WI38 (cell line): ENCODE measurements at regions not wholly inside any gene's neighbourhood (a gene's known extent, or its start where the extent isn't known, plus 50 kb on each side); places are given as distances from the start of the nearest gene placed in this dataset.

Experiments
- H3K4me3 ChIP-seq: 2 replicates; pipeline ENCODE4 v1.5.1; 2011; ENCODE audit warnings: low read depth, mild to moderate bottlenecking, control low read depth, low read length
- CTCF ChIP-seq: IDR thresholded peaks from 2 replicates; pipeline ENCODE4 v1.5.1; 2012; ENCODE audit warnings: low read depth, mild to moderate bottlenecking, control low read depth, low read length

GRCh38 chr11:70020336-70021214, 57.5 kb upstream of the ANO1 start:
- H3K4me3 ChIP-seq, result no peak overlapping the region
- no peak for TF ChIP-seq CTCF

- no peak for TF ChIP-seq CTCF
- H3K4me3 ChIP-seq, result no peak overlapping the region
These were observed 56.5 kb upstream of the ANO1 start for GRCh38 chr11:70021586-70021985.

- H3K4me3 ChIP-seq, result no peak overlapping the region
- TF ChIP-seq CTCF, result no peak
These were observed 53.9 kb upstream of the ANO1 start for GRCh38 chr11:70024036-70024772.

- H3K4me3 ChIP-seq, result no peak overlapping the region
- no peak for TF ChIP-seq CTCF
These were observed 53.4 kb upstream of the ANO1 start for GRCh38 chr11:70024773-70025045.

GRCh38 chr11:70025308-70025707, 52.8 kb upstream of the ANO1 start:
- TF ChIP-seq CTCF, result no peak
- H3K4me3 ChIP-seq, result no peak overlapping the region

GRCh38 chr11:70026012-70026411, 52.1 kb upstream of the ANO1 start:
- no peak overlapping the region for H3K4me3 ChIP-seq
- TF ChIP-seq CTCF, result no peak

- H3K4me3 ChIP-seq, result no peak overlapping the region
- TF ChIP-seq CTCF, result no peak
These were observed 51.4 kb upstream of the ANO1 start for GRCh38 chr11:70026726-70027125.
